ENCODE measurements at regions not wholly inside any gene's neighbourhood (a gene's known extent, or its start where the extent isn't known, plus 50 kb on each side); places are given as distances from the start of the nearest gene placed in this dataset.

- no peak for DNase-seq (ENCODE audit: low spot score)
- TF ChIP-seq, protein P1, sequence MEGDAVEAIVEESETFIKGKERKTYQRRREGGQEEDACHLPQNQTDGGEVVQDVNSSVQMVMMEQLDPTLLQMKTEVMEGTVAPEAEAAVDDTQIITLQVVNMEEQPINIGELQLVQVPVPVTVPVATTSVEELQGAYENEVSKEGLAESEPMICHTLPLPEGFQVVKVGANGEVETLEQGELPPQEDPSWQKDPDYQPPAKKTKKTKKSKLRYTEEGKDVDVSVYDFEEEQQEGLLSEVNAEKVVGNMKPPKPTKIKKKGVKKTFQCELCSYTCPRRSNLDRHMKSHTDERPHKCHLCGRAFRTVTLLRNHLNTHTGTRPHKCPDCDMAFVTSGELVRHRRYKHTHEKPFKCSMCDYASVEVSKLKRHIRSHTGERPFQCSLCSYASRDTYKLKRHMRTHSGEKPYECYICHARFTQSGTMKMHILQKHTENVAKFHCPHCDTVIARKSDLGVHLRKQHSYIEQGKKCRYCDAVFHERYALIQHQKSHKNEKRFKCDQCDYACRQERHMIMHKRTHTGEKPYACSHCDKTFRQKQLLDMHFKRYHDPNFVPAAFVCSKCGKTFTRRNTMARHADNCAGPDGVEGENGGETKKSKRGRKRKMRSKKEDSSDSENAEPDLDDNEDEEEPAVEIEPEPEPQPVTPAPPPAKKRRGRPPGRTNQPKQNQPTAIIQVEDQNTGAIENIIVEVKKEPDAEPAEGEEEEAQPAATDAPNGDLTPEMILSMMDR (IDR thresholded peaks at IDR 0.05; ENCODE audit: borderline replicate concordance, control extremely low read depth, extremely low read depth, insufficient read depth, missing control alignments) = no peak
- in situ Hi-C loops (cut with MboI; ENCODE audit: low sequenced_read_pairs, unreplicated experiment) = no loop called here
Measured at GRCh38 chr9:86602715-86603114, 248.5 kb upstream of the TUT7 start.

DNA sequence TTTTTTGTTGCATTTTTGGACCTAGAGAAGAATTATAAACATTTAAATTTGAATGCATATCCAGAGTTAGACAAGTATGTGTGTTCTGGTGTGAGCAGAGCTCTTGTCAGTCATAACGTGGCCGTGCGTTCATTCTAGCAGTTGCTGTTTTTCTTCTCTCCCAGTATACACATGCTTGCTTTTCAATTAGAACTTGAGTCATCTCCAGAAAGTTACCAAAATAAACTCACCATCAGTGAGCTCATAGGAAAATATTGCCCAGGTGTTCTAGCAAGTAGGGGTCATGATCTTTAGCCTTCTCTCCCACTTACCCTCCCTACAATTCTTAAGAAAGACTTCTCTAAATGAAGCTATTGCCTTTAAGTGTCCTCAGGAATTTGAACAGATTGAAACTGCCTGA is 247.5 kb upstream of the TUT7 start:
- no peak for DNase-seq (ENCODE audit: low spot score)
- TF ChIP-seq, protein P1 (IDR thresholded peaks at IDR 0.05; ENCODE audit: borderline replicate concordance, control extremely low read depth, extremely low read depth, insufficient read depth, missing control alignments) = no peak
- in situ Hi-C loops (cut with MboI; ENCODE audit: low sequenced_read_pairs, unreplicated experiment) = no loop called here

GRCh38 chr9:86600977-86601376 is 246.8 kb upstream of the TUT7 start:
- in situ Hi-C loops (cut with MboI; ENCODE audit: low sequenced_read_pairs, unreplicated experiment) = no loop called here
- DNase-seq (ENCODE audit: low spot score) = no peak
- TF ChIP-seq, protein P1 (IDR thresholded peaks at IDR 0.05; ENCODE audit: borderline replicate concordance, control extremely low read depth, extremely low read depth, insufficient read depth, missing control alignments) = no peak

DNA sequence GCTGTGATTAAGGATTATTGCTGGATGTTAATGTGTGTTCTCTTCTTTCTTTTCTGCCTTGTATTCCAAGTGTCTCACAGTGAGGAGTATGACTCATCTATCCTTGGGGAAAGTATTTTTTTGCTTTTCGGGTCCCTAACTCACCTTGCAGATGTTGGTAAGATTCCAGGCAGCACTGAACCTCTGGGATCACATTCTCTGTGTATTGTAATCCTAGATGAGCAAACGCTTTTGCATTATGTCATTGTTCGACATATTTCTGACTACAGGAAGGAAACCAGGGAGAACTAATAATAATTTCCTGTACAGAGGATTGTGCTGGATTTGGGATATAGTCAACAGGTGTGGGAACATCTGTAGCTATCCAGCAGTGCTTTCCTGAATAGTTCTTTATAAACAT is 246.1 kb upstream of the TUT7 start:
- TF ChIP-seq, protein P1 (IDR thresholded peaks at IDR 0.05; ENCODE audit: borderline replicate concordance, control extremely low read depth, extremely low read depth, insufficient read depth, missing control alignments) = no peak
- in situ Hi-C loops (cut with MboI; ENCODE audit: low sequenced_read_pairs, unreplicated experiment) = no loop called here
- no peak for DNase-seq (ENCODE audit: low spot score)

- in situ Hi-C loops (cut with MboI; ENCODE audit: low sequenced_read_pairs, unreplicated experiment) = no loop called here
- no peak for DNase-seq (ENCODE audit: low spot score)
- TF ChIP-seq, protein P1 (IDR thresholded peaks at IDR 0.05; ENCODE audit: borderline replicate concordance, control extremely low read depth, extremely low read depth, insufficient read depth, missing control alignments) = no peak
Measured at GRCh38 chr9:86599561-86599960, 245.4 kb upstream of the TUT7 start.

GRCh38 chr9:86598411-86599239 is 244.4 kb upstream of the TUT7 start:
- in situ Hi-C loops (cut with MboI; ENCODE audit: low sequenced_read_pairs, unreplicated experiment) = no loop called here
- TF ChIP-seq, protein P1 (IDR thresholded peaks at IDR 0.05; ENCODE audit: borderline replicate concordance, control extremely low read depth, extremely low read depth, insufficient read depth, missing control alignments) = no peak
- DNase-seq (ENCODE audit: low spot score) = no peak

Data from GM13976 (cell line).